Activated gamma-delta T cell treated with Interleukin-2 at 50 U/mL for 16 hours (primary cell): ENCODE measurements at regions not wholly inside any gene's neighbourhood (a gene's known extent, or its start where the extent isn't known, plus 50 kb on each side); places are given as distances from the start of the nearest gene placed in this dataset.

Experiments used
- DNase-seq: peaks from one replicate; pipeline ENCODE4 v3.0.0-alpha.2; 2020

- no peak for DNase-seq
Observed at GRCh38 chr11:134794192-134794591, 382.1 kb upstream of the B3GAT1 start.

- DNase-seq, result no peak
Observed at GRCh38 chr11:134792677-134793076, 380.6 kb upstream of the B3GAT1 start.

DNA sequence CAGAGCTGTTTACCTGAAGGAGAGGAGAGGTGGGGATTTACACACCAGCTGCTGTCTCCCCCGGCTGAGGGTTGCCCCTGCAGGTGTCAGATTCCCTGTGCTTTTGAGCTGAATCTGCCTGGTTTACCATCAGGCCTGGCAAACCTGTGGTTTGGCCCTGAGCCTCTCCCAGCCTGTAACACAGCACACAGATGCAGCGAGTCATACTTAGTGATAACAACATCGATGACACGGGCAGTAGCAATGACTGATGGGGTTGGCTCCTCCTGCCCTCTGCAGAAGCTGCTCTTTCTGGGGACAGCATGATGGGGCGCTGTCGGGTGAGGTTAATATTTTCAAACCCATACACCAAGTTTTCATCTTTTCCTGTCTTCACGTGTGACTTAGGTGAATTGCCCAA, 380.0 kb upstream of the B3GAT1 start:
- DNase-seq, result no peak

DNA sequence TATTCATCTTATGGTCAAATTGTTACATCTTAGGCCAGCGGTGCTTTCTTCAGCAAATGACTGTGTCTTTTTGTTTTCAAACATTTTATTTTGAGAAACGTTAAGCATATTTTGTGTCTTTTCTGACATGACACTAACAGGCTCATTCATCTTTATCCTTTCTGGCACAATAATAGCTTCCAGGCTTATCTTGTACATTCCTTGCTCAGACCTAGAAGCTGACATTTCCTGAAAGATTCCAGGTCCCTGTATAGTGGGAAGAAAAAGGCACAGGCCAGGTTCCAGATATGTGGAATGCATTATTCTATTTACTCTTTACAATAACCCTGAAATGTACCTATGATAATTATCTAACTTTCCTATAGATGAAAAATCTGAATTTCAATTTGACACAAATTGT, 379.1 kb upstream of the B3GAT1 start:
- no peak for DNase-seq

- DNase-seq, result no peak
Observed at GRCh38 chr11:134789104-134789503, 377.1 kb upstream of the B3GAT1 start.

GRCh38 chr11:134786636-134787035, 374.6 kb upstream of the B3GAT1 start:
- DNase-seq, result no peak

DNA sequence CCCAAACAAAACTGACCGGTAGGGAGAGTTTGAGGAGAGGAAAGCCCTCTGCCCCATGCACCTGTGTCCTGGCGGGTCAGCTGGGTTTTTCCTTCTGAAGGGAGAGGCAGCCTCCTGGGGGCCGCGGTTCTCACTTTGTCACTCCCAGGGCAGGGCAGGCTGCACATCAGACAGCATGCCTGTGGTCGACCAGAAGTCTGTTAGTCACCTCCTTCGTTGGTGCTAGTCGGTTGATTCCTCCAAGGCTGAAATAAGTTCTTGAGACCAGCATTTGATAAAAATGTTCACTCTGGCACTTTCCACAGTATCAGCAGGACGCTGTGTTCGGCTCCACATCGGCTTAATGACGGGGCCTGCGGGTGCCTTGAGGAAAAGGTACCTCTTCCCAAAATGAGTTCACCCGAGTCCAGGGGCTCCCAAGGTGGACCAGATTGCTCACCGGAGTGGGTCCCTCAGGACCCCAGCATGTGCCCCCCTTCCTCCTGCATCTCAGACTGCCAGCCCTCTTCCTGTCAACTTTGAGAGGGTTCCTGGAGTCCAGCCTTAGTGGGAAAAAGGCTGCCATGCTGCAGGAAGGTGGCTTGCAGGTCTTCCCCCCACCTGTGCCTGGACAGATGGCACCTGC, 373.7 kb upstream of the B3GAT1 start:
- no peak for DNase-seq

GRCh38 chr11:134785059-134785458, 373.0 kb upstream of the B3GAT1 start:
- no peak for DNase-seq

DNA sequence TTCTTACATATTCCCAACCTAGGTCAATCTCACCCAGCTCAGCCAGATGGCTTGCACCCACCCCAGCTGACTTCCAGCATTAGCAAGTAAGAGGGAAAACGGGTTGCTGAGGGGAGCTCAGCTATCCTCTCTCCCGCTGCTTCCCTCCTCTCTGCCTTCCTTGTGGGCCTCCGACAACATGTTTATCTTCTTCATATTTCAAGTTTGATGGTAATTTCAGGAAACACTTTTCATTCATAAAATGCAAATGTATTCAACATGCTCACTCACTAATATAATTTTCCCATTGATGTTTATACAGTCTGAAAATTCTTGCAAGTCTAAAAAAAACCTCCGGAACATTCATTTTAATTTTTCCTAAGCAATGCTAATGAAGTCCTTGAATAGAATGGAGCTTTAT, 372.5 kb upstream of the B3GAT1 start:
- DNase-seq, result no peak

DNA sequence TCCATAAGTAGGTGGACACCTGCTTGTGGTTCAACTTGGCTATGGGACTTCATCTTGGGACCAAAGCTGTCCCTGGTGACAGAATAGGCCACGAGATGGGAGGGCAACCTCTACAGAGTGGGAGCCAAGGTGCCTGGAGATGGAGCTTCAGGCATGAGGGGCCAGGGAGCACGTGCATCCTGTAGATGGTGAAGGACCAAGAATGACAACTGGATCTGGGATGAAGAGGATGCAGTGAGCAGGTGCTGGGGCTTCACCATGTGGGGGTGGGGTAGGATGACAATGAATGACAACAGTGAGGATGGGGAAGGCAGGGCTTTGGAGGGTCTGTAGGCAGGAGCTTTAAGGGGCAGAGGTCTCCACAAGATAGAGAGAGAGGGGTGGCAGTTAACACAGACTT, 372.0 kb upstream of the B3GAT1 start:
- DNase-seq, result no peak

DNA sequence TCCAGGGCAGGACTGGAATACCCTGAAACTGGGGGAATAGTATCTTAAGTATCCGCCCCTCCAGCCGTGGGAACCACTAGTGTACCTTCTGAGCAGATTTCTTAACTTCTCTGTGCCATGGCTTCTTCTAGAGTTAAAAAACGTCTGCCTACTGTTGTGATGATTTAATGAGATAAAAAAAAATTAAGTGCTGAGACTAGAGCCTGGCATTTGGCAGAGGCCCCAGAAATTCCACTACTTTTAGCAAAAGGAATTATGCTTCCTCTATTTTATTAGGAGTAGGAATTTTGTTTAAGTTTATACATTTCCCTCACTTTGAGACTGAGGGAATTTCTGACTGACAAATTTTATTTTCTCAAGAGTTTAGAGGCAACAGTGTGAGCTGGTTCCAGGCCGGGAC, 371.2 kb upstream of the B3GAT1 start:
- no peak for DNase-seq

DNA sequence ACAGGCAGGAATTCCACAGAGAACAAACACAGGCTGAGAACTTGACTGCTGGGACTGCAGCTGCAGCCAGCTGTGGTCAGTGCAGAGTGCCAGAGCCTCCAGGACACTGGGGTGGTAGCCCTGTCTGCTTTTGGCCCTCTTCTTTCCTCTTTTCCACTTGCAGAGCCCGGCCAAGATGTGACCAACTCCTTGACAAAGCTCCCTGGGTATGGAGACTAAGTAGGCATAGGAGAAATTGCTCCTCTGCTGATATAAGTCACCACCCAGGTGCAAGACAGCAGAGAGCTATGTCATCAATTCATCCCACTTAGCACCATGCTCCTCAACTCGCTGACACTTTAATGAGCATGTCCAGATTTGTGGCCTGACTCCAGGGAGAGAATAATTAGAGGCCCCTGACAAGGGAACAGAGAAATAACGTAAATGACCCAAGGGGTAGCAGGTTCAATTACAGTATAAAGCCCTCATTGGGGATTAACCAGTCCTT, 369.4 kb upstream of the B3GAT1 start:
- no peak for DNase-seq

DNA sequence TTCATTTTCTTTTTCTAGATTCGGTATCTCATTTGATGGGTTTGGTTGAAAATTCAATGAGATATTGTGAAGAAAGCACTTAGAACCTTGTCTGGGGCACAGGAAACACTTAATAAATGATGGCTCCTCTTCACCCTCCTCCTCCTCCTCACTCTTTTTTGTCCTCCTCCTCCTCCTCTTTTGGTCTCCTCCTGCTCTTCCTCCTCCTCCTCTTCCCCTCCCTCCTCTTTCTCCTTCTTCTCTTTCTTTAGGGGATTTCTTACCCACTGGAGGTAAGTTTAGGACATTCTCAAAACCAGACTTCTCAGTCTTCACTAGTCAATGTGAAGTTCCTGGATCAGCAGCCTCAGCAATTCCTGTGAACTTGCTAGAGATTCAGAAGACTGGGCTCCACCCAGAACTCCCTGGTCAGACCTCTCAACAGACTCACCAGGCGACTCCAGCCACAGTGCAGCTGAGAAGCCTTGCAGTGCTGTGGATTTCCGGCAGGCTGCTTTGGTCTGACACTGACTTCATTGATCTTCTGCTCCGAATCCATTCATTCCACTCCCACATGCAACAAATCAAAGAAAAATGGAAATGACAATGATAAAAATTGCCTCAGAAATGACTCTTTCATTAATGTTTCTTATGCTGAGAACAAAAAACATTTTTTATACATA, 368.6 kb upstream of the B3GAT1 start:
- DNase-seq, result no peak

DNA sequence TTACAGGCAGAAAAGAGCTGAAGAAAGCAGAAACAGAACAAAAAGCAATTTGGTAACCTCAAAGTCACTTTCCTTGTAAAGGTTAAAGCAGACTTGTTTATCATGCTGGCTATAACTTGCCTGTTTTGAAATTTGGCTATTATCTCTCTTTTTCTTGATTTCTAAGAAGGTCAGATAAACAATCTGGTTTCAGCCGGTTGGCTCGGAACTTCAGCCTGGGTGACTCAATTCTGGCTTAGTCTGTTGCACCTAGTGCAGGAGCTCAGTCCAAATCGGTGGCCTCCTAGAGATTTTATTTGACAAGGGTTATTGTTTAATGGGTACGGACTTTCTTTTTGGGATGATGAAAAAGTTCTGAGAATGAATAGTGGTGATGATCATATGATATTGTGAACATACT, 367.1 kb upstream of the B3GAT1 start:
- DNase-seq, result no peak

GRCh38 chr11:134768463-134768862, 356.4 kb upstream of the B3GAT1 start:
- no peak for DNase-seq

DNA sequence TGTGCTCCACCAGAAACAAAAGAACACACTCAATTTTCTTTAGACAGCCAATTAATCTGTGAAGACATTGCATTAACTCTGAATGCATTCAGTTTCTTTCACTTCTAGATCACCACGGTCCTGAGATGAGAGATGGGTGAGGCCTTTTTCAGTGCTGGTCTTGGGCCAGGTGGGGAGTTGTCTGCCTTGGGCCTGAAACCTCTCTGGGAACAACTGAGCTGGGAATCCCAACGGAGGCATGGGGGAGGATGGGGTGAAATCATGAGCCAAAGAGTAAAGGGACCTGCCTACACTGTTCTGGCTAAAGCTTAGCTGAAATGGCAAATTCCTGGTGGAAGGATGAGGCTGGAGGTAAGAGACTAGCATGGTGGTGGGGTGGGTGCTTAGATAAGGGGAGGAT, 353.5 kb upstream of the B3GAT1 start:
- no peak for DNase-seq

- no peak for DNase-seq
Observed at GRCh38 chr11:134764966-134765365, 352.9 kb upstream of the B3GAT1 start.

GRCh38 chr11:134764367-134764766, 352.3 kb upstream of the B3GAT1 start:
- DNase-seq, result no peak

GRCh38 chr11:134763030-134763388, 351.0 kb upstream of the B3GAT1 start:
- no peak for DNase-seq

GRCh38 chr11:134762248-134763029, 350.4 kb upstream of the B3GAT1 start:
- DNase-seq, result no peak

DNA sequence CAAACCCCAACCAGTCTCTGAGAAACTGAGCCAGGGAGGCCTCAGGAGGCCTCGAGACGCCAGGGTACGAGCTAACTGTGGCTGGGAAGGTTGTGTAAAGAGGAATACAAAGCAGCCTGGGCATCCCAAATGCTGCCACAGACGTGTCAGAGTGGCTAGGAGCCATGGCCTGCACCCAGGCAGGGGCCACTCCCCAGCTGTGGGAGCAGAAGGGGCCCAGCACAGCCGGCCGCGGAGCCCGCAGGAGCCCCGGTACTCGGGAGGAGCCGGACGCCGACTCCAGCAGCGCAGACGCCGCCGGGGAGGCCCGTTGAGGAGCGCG, 349.8 kb upstream of the B3GAT1 start:
- no peak for DNase-seq

DNA sequence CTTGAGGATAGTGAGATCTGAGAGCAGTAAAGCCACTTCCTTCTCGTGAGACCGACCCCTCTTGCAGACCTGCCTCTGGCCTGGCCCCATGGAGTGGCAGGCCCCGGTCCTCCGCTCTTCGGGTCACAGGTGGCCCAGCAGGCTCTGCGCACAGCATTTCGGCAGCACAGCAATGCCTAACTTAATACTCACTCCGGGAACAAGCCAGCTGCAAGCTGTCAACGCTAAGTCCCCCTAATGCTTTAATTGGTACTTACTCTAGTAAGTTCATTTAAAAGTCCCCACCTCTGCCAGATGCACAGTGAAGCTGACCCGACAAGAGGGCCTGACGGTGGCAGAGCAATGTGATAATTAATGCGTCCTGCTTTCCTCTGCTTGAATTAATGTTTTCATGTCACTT, 349.3 kb upstream of the B3GAT1 start:
- no peak for DNase-seq

DNA sequence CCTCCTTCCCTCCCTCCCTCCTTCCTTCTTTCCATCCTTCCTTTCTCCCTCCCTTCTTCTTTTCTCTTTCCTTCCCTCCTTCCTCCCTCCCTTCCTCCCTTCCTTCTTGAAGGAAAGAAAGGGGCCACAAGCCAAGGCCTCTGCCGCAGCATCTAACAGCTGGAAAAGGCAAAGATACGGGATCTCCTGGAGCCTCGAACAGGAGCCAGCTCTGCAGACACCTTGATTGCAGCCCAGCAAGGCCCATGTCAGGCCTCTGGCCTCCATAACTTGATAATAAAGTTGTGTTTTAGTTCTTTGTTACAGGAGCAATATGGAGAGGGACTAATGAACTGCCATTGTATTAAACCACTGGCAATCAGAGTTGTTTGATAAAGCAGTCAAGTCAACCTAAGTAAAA, 348.9 kb upstream of the B3GAT1 start:
- no peak for DNase-seq

- no peak for DNase-seq
Observed at GRCh38 chr11:134760299-134760698, 348.3 kb upstream of the B3GAT1 start.
